Naive thymus-derived CD4-positive, alpha-beta T cell (primary cell): ENCODE measurements at regions not wholly inside any gene's neighbourhood (a gene's known extent, or its start where the extent isn't known, plus 50 kb on each side); places are given as distances from the start of the nearest gene placed in this dataset.

ENCODE experiments used
- ATAC-seq: fragments of 150-1000 bp; cut with Tn5 transposase; 2 replicates; pipeline ENCODE4 v1.10.0; 2021; ENCODE audit warnings: mild to moderate bottlenecking, moderate library complexity
- CTCF ChIA-PET: fragments of 350-600 bp; sonication (Branson Sonifier 250); formaldehyde crosslinking; loops from one replicate; lab custom pipeline; 2021; ENCODE audit warnings: antibody characterized with exemption; lab: Charles Lee
- POLR2A ChIA-PET: fragments of 350-600 bp; sonication (Branson Sonifier 250); formaldehyde crosslinking; loops from one replicate; lab custom pipeline; 2021; ENCODE audit warnings: antibody characterized with exemption, inconsistent platforms; lab: Charles Lee
- DNase-seq, 9 donors: peaks; one replicate each; pipeline versions ENCODE4 v3.0.0 to v3.0.0-alpha.2; 2020 to 2022; ENCODE audit warnings: mixed read lengths in 1 of 9
- H3K27ac ChIP-seq: one replicate; pipeline ENCODE4 v1.7.0; 2013; ENCODE audit warnings: mild to moderate bottlenecking, low read depth, low read length, moderate library complexity
- H3K27me3 ChIP-seq, 2 donors: one replicate each; pipeline ENCODE4 v1.7.0; 2013; ENCODE audit warnings: low read length in 2 of 2, mild to moderate bottlenecking in 2 of 2, moderate library complexity in 2 of 2; ENCODE audit not compliant: control insufficient read depth in 2 of 2, insufficient read depth in 2 of 2
- H3K36me3 ChIP-seq, 3 experiments: 1 replicate in 2 of 3; 2 replicates in 1 of 3; pipeline ENCODE4 v1.7.0; 2013; ENCODE audit warnings: low read length in 3 of 3, mild to moderate bottlenecking in 3 of 3, moderate library complexity in 1 of 3; ENCODE audit not compliant: insufficient read depth in 3 of 3, control insufficient read depth in 2 of 3
- H3K4me1 ChIP-seq, 2 donors: one replicate each; pipeline ENCODE4 v1.7.0; 2013; ENCODE audit warnings: low read length in 2 of 2, mild to moderate bottlenecking in 2 of 2, moderate library complexity in 1 of 2; ENCODE audit not compliant: control insufficient read depth in 2 of 2, insufficient read depth in 2 of 2
- H3K4me3 ChIP-seq: 2 replicates; pipeline ENCODE4 v1.7.0; 2013; ENCODE audit warnings: mild to moderate bottlenecking, low read length
- H3K9me3 ChIP-seq, 3 experiments: 1 replicate in 2 of 3; 2 replicates in 1 of 3; pipeline ENCODE4 v1.7.0; 2013; ENCODE audit warnings: low read length in 3 of 3; ENCODE audit not compliant: control insufficient read depth in 2 of 3
- H3K27ac Mint-ChIP-seq, 9 donors: one replicate each; pipeline ENCODE4 v1.8.0; 2020 to 2022; ENCODE audit warnings: mixed read lengths in 9 of 9, mild to moderate bottlenecking in 8 of 9, moderate library complexity in 5 of 9, inconsistent platforms in 2 of 9
- H3K27me3 Mint-ChIP-seq, 5 donors: one replicate each; pipeline ENCODE4 v1.8.0; 2021 to 2022; ENCODE audit warnings: mixed read lengths in 5 of 5, mild to moderate bottlenecking in 1 of 5
- H3K36me3 Mint-ChIP-seq, 5 donors: one replicate each; pipeline ENCODE4 v1.8.0; 2020 to 2022; ENCODE audit warnings: mixed read lengths in 5 of 5, mild to moderate bottlenecking in 3 of 5, inconsistent platforms in 1 of 5
- H3K4me1 Mint-ChIP-seq, 7 donors: one replicate each; pipeline ENCODE4 v1.8.0; 2020 to 2022; ENCODE audit warnings: mixed read lengths in 7 of 7, mild to moderate bottlenecking in 3 of 7, inconsistent platforms in 1 of 7
- H3K4me3 Mint-ChIP-seq, 10 donors: one replicate each; pipeline ENCODE4 v1.8.0; 2020 to 2022; ENCODE audit warnings: mild to moderate bottlenecking in 10 of 10, mixed read lengths in 10 of 10, moderate library complexity in 6 of 10, inconsistent platforms in 2 of 10
- H3K9me3 Mint-ChIP-seq, 11 donors: one replicate each; pipeline ENCODE4 v1.8.0; 2020 to 2022; ENCODE audit warnings: mixed read lengths in 11 of 11, mild to moderate bottlenecking in 4 of 11, inconsistent platforms in 1 of 11, moderate library complexity in 1 of 11
- intact Hi-C, 2 donors: fragments of 100-400 bp; cut with micrococcal nuclease; formaldehyde crosslinking; loops; one replicate each; pipeline ENCODE4 v1.15.1; 2023

DNA sequence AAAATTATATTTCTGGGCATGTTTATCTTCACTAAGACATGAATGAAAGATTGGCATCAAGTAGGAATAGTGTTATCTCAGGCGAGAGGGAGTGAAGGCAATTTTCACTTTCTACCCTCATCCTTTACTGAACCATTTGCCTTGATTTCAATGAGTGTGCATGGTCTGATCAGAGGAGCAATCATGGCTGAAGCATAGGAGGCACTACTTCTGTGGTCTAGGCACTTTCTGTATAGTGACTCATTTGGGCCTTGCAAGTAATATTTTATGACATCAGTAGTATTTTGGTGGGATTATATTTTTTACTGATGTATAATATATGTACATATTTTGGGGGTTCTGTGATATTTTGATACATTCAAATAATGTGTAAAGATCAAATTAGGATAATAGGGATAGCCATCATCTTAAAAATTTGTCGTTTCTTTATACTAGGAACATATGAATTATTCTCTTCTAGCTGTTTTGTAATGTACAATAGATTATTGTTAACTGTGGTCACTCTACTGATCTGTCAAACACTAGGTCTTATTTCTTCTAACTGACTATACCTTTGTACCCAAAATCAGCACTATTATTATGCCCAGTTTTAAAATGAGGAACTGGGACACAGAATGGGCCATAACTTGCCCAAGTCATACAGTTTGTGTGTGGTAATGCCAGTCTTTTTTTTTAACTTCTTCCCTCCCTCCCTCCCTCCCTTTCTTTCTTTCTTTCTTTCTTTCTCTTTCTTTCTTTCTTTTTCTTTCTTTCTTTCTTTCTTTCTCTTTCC, 101.9 kb downstream of the RAB11FIP2 start:
- H3K9me3 Mint-ChIP-seq: peaks cover 0 to 2% (median 0%) of the 10 kb centered on the region in 11 donors
- H3K27ac Mint-ChIP-seq: no peak overlapping the region
- intact Hi-C loops: no loop called here
- no peaks in the 10 kb centered on the region for H3K36me3 Mint-ChIP-seq
- Histone ChIP-seq H3K4me3 (no peak overlapping the region), H3K9me3 (no peaks in the 10 kb centered on the region), H3K4me1 (no peaks in the 10 kb centered on the region), H3K27me3 (no peaks in the 10 kb centered on the region), H3K27ac (no peak overlapping the region), H3K36me3 (no peaks in the 10 kb centered on the region)
- H3K4me3 Mint-ChIP-seq: no peak overlapping the region
- POLR2A ChIA-PET: no interaction called here
- CTCF ChIA-PET: no interaction called here
- ATAC-seq (no peak), DNase-seq (no peak)
- no peaks in the 10 kb centered on the region for H3K4me1 Mint-ChIP-seq
- H3K27me3 Mint-ChIP-seq: peaks cover 0 to 7% (median 5%) of the 10 kb centered on the region in 5 donors

- DNase-seq: no peak
- Mint-ChIP-seq H3K36me3 (no peaks in the 10 kb centered on the region), H3K27ac (no peak overlapping the region), H3K4me3 (no peak overlapping the region), H3K27me3 (peaks cover 0 to 12% (median 5%) of the 10 kb centered on the region in 5 donors), H3K9me3 (peaks cover 0 to 2% (median 0%) of the 10 kb centered on the region in 11 donors), H3K4me1 (no peaks in the 10 kb centered on the region)
- ATAC-seq: no peak
- POLR2A ChIA-PET: no interaction called here
- Histone ChIP-seq H3K4me1 (no peaks in the 10 kb centered on the region), H3K36me3 (no peaks in the 10 kb centered on the region), H3K9me3 (no peaks in the 10 kb centered on the region), H3K4me3 (no peak overlapping the region), H3K27me3 (no peaks in the 10 kb centered on the region), H3K27ac (no peak overlapping the region)
- CTCF ChIA-PET: no interaction called here
- intact Hi-C loops: no loop called here
Measured at GRCh38 chr10:117945651-117946050, 101.1 kb downstream of the RAB11FIP2 start.

- no peaks in the 10 kb centered on the region for H3K36me3 Mint-ChIP-seq
- H3K9me3 Mint-ChIP-seq: peaks cover 0 to 2% (median 0%) of the 10 kb centered on the region in 11 donors
- intact Hi-C loops: no loop called here
- no peaks in the 10 kb centered on the region for H3K4me1 Mint-ChIP-seq
- Histone ChIP-seq H3K27ac (no peak overlapping the region), H3K36me3 (no peaks in the 10 kb centered on the region), H3K4me1 (no peaks in the 10 kb centered on the region), H3K4me3 (no peak overlapping the region), H3K27me3 (no peaks in the 10 kb centered on the region), H3K9me3 (no peaks in the 10 kb centered on the region)
- ChIA-PET POLR2A (no interaction called here), CTCF (interaction anchor here (0.6 kb wide), 1 partner anchor 542 kb away, joined by 3 read pairs; no protein-coding TSS in a partner anchor)
- DNase-seq (no peak), ATAC-seq (no peak)
- no peak overlapping the region for H3K4me3 Mint-ChIP-seq
- no peak overlapping the region for H3K27ac Mint-ChIP-seq
- H3K27me3 Mint-ChIP-seq: peaks cover 0 to 14% (median 11%) of the 10 kb centered on the region in 5 donors
Measured at GRCh38 chr10:117946525-117947070, 100.1 kb downstream of the RAB11FIP2 start.

DNA sequence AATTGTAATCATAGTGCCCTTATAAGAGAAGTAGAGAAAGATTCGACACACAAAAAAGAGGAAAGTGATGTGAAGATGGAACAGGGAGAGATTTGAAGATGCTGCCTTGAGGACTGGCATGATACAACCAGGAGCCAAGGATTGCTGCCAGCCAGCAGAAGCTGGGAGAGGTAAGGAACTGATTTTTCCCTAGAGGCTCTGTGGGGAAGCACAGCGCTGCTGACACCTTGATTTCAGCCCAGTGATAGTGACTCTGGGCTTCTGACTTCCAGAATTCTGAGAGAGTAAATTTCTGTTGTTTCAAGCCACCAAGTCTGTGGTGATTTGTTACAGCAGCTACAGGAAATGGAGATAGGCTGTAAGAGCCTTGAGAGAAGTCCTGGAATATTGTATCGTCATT, 98.2 kb downstream of the RAB11FIP2 start:
- Mint-ChIP-seq H3K4me3 (no peak overlapping the region), H3K27ac (no peak overlapping the region), H3K4me1 (no peaks in the 10 kb centered on the region), H3K36me3 (no peaks in the 10 kb centered on the region), H3K9me3 (peaks cover 0 to 2% (median 0%) of the 10 kb centered on the region in 11 donors), H3K27me3 (peaks cover 0 to 20% (median 11%) of the 10 kb centered on the region in 5 donors)
- intact Hi-C loops: no loop called here
- no peak for DNase-seq
- no peak for ATAC-seq
- H3K4me3 ChIP-seq: no peak overlapping the region
- CTCF ChIA-PET: no interaction called here
- H3K9me3 ChIP-seq: no peaks in the 10 kb centered on the region
- no peaks in the 10 kb centered on the region for H3K27me3 ChIP-seq
- no peak overlapping the region for H3K27ac ChIP-seq
- POLR2A ChIA-PET: no interaction called here
- no peaks in the 10 kb centered on the region for H3K4me1 ChIP-seq
- H3K36me3 ChIP-seq: no peaks in the 10 kb centered on the region

GRCh38 chr10:117950408-117950807, 96.3 kb downstream of the RAB11FIP2 start:
- peaks cover 5 to 24% (median 10%) of the 10 kb centered on the region in 5 donors for H3K27me3 Mint-ChIP-seq
- Histone ChIP-seq H3K4me3 (no peak overlapping the region), H3K36me3 (no peaks in the 10 kb centered on the region), H3K27ac (no peak overlapping the region), H3K4me1 (no peaks in the 10 kb centered on the region), H3K9me3 (no peaks in the 10 kb centered on the region), H3K27me3 (no peaks in the 10 kb centered on the region)
- ChIA-PET POLR2A (no interaction called here), CTCF (no interaction called here)
- H3K4me1 Mint-ChIP-seq: no peaks in the 10 kb centered on the region
- intact Hi-C loops: no loop called here
- no peak for DNase-seq
- ATAC-seq: no peak
- no peak overlapping the region for H3K27ac Mint-ChIP-seq
- peaks cover 0 to 3% (median 0%) of the 10 kb centered on the region in 11 donors for H3K9me3 Mint-ChIP-seq
- no peaks in the 10 kb centered on the region for H3K36me3 Mint-ChIP-seq
- H3K4me3 Mint-ChIP-seq: no peak overlapping the region
